Activated naive CD4-positive, alpha-beta T cell treated with anti-CD3 and anti-CD28 coated beads, Interleukin-2, amount 50 U/mL, for 24 hours (primary cell): ENCODE measurements at regions not wholly inside any gene's neighbourhood (a gene's known extent, or its start where the extent isn't known, plus 50 kb on each side); places are given as distances from the start of the nearest gene placed in this dataset.
A peak's percentile ranks its signal among the peaks of the same experiment; 100 is the strongest.

Experiments used
- H3K27ac Mint-ChIP-seq: one replicate; pipeline ENCODE4 v1.8.0; 2021; ENCODE audit warnings: mild to moderate bottlenecking, mixed read lengths
- H3K27me3 Mint-ChIP-seq: one replicate; pipeline ENCODE4 v1.8.0; 2021; ENCODE audit warnings: mixed read lengths
- H3K36me3 Mint-ChIP-seq: one replicate; pipeline ENCODE4 v1.8.0; 2021; ENCODE audit warnings: mixed read lengths
- H3K4me1 Mint-ChIP-seq: one replicate; pipeline ENCODE4 v1.8.0; 2021; ENCODE audit warnings: mixed read lengths
- H3K4me3 Mint-ChIP-seq: one replicate; pipeline ENCODE4 v1.8.0; 2021; ENCODE audit warnings: mild to moderate bottlenecking, mixed read lengths
- H3K9me3 Mint-ChIP-seq: one replicate; pipeline ENCODE4 v1.8.0; 2021; ENCODE audit warnings: mixed read lengths

DNA sequence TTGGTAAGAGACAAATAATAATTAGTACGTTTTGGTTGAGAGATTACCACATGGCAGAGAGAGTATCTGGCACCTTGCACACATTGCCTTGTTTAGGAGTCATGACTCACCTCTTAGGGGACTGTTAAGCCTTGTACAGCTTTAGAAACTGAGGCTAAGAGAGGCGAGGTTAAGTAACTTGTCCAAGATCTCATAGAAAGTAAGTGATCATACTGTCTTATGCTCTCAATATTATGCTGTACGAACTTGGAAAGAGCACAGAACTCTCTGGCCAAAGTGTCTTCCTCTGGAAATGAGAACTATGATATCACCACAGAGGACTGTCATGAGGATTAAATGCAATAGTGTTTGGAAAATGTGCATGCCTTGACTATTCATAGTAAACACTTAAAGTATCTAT, 249.0 kb downstream of the UTRN start:
- Mint-ChIP-seq H3K27ac (no peak overlapping the region), H3K36me3 (peaks cover 15% of the 10 kb centered on the region), H3K27me3 (no peaks in the 10 kb centered on the region), H3K4me1 (no peaks in the 10 kb centered on the region), H3K4me3 (no peak overlapping the region), H3K9me3 (no peaks in the 10 kb centered on the region)

DNA sequence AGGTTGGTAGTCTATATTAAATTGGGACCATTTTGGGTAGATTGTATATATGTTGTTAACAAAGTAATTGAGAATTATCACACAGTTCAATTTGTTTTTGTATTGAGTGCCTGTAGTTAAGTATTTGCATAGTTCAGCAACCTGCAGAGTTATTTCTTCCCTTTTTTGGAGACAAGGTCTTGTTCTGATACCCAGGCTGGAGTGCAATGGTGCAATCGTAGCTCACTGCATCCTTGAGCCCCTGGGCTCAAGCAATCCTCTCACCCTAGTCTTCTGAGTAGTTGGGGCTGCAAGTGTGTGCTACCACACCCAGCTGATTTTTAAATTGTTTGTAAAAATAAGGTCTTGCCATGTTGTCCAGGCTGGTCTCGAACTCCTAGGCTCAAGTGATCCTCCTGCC, 250.5 kb downstream of the UTRN start:
- H3K36me3 Mint-ChIP-seq = peaks cover 16% of the 10 kb centered on the region
- H3K4me1 Mint-ChIP-seq = no peaks in the 10 kb centered on the region
- H3K9me3 Mint-ChIP-seq = no peaks in the 10 kb centered on the region
- no peak overlapping the region for H3K27ac Mint-ChIP-seq
- H3K27me3 Mint-ChIP-seq = no peaks in the 10 kb centered on the region
- H3K4me3 Mint-ChIP-seq = no peak overlapping the region

- no peak overlapping the region for H3K27ac Mint-ChIP-seq
- H3K27me3 Mint-ChIP-seq = no peaks in the 10 kb centered on the region
- peaks cover 16% of the 10 kb centered on the region for H3K36me3 Mint-ChIP-seq
- no peak overlapping the region for H3K4me3 Mint-ChIP-seq
- H3K9me3 Mint-ChIP-seq = no peaks in the 10 kb centered on the region
- no peaks in the 10 kb centered on the region for H3K4me1 Mint-ChIP-seq
These were observed 250.9 kb downstream of the UTRN start for GRCh38 chr6:144536079-144536478.

DNA sequence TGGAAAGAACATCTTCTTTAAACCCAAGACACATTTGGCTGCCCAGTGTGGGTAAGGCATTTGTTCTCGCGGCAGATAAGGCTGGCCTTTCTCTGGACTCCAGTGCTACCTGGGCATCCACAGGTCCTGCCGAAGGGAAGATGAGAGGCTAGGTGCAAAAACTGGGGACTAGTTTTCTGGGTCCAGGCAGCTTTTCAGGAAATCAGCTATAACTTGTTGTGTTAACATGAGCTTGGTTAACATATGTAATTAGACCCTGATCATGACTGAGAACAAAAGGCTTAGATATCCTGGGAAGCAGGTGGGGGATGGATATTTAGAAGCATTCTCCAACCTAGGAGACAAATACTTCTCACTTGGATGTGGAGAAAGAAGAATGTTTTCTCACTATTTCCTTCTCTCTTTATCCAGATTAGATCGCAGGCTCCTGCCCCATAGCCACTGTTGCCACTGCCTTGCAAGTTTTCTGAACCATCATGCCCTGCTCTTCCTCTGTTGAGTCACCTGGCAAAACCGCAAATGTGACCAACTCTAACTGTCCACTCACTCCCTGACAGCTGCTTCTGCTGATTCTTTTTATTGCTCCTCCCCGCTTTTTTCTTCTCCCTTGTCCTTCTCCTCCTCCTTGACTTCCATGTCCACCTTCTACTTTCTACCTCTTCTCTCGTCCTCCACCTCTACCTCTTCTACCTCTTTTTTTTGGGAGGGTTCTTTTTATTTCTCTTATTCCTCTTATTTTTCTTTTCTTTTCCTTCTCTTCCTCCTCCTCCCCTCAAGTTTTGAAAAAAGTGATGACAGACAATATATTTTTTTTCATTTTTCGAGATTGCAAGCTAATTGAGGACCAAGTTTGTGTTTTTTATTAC, 258.1 kb downstream of the UTRN start:
- H3K27me3 Mint-ChIP-seq = no peaks in the 10 kb centered on the region
- no peak overlapping the region for H3K27ac Mint-ChIP-seq
- H3K9me3 Mint-ChIP-seq = no peaks in the 10 kb centered on the region
- no peak overlapping the region for H3K4me3 Mint-ChIP-seq
- H3K36me3 Mint-ChIP-seq = peaks cover 30% of the 10 kb centered on the region
- no peaks in the 10 kb centered on the region for H3K4me1 Mint-ChIP-seq

- Mint-ChIP-seq H3K9me3 (no peaks in the 10 kb centered on the region), H3K27me3 (no peaks in the 10 kb centered on the region), H3K4me3 (no peak overlapping the region), H3K27ac (peak overlapping the region; percentile 5), H3K4me1 (no peaks in the 10 kb centered on the region), H3K36me3 (peaks cover 35% of the 10 kb centered on the region)
These were observed 259.2 kb downstream of the UTRN start for GRCh38 chr6:144544266-144544830.

DNA sequence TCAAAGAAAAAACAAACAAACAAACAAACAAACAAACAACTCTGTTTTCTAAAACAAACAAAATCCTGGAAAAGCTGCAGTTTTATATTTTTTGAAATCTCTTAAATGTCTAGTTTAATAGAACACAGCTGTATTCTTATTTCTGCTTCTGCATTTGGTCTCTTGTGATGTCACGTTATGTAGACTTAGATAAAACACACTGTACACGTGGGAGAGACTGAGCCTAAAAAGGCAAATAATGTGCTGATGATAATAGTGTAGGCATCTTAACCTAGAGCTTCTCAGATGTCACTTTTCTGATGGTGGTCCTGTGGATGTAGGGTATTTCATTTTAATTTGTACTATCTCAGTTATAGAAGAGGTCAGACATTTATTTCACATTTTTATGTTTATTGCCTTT, 261.7 kb downstream of the UTRN start:
- no peaks in the 10 kb centered on the region for H3K4me1 Mint-ChIP-seq
- no peak overlapping the region for H3K27ac Mint-ChIP-seq
- H3K9me3 Mint-ChIP-seq = no peaks in the 10 kb centered on the region
- no peak overlapping the region for H3K4me3 Mint-ChIP-seq
- peaks cover 37% of the 10 kb centered on the region for H3K36me3 Mint-ChIP-seq
- no peaks in the 10 kb centered on the region for H3K27me3 Mint-ChIP-seq

GRCh38 chr6:144547409-144547808, 262.3 kb downstream of the UTRN start:
- Mint-ChIP-seq H3K4me3 (no peak overlapping the region), H3K9me3 (no peaks in the 10 kb centered on the region), H3K27me3 (no peaks in the 10 kb centered on the region), H3K4me1 (no peaks in the 10 kb centered on the region), H3K36me3 (peaks cover 40% of the 10 kb centered on the region), H3K27ac (no peak overlapping the region)

- Mint-ChIP-seq H3K9me3 (no peaks in the 10 kb centered on the region), H3K27ac (no peak overlapping the region), H3K4me3 (no peak overlapping the region), H3K4me1 (no peaks in the 10 kb centered on the region), H3K27me3 (no peaks in the 10 kb centered on the region), H3K36me3 (peaks cover 41% of the 10 kb centered on the region)
These were observed 263.4 kb downstream of the UTRN start for GRCh38 chr6:144548536-144548935.

GRCh38 chr6:144549837-144550747, 265.0 kb downstream of the UTRN start:
- H3K4me3 Mint-ChIP-seq = no peak overlapping the region
- H3K4me1 Mint-ChIP-seq = peaks cover 1% of the 10 kb centered on the region
- H3K27ac Mint-ChIP-seq = no peak overlapping the region
- H3K36me3 Mint-ChIP-seq = peaks cover 39% of the 10 kb centered on the region
- no peaks in the 10 kb centered on the region for H3K27me3 Mint-ChIP-seq
- no peaks in the 10 kb centered on the region for H3K9me3 Mint-ChIP-seq

DNA sequence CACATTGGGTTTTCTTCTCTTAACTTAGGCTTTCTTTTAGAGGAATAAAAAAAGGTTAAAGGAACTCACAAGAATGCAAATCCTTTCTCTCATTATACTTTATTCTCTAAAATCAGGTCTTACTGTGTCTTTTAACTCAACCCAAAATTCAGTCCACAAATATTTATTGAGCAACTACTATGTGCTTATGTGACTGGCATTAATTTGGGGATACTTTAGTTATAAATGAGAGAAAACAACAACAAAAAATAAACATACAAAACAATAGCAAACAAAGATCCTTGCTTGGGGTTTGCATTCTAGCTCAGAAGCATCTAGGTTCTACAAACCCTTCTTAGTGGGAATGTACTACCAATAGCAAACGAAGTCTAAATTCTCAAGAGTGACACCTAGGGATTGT, 266.2 kb downstream of the UTRN start:
- H3K27me3 Mint-ChIP-seq = no peaks in the 10 kb centered on the region
- peaks cover 4% of the 10 kb centered on the region for H3K4me1 Mint-ChIP-seq
- no peak overlapping the region for H3K4me3 Mint-ChIP-seq
- H3K36me3 Mint-ChIP-seq = peaks cover 36% of the 10 kb centered on the region
- no peaks in the 10 kb centered on the region for H3K9me3 Mint-ChIP-seq
- H3K27ac Mint-ChIP-seq = no peak overlapping the region

- Mint-ChIP-seq H3K27me3 (no peaks in the 10 kb centered on the region), H3K27ac (peak overlapping the region; percentile 57), H3K4me3 (no peak overlapping the region), H3K4me1 (peaks cover 28% of the 10 kb centered on the region), H3K9me3 (no peaks in the 10 kb centered on the region), H3K36me3 (peaks cover 23% of the 10 kb centered on the region)
These were observed 269.9 kb downstream of the UTRN start for GRCh38 chr6:144555066-144555465.

DNA sequence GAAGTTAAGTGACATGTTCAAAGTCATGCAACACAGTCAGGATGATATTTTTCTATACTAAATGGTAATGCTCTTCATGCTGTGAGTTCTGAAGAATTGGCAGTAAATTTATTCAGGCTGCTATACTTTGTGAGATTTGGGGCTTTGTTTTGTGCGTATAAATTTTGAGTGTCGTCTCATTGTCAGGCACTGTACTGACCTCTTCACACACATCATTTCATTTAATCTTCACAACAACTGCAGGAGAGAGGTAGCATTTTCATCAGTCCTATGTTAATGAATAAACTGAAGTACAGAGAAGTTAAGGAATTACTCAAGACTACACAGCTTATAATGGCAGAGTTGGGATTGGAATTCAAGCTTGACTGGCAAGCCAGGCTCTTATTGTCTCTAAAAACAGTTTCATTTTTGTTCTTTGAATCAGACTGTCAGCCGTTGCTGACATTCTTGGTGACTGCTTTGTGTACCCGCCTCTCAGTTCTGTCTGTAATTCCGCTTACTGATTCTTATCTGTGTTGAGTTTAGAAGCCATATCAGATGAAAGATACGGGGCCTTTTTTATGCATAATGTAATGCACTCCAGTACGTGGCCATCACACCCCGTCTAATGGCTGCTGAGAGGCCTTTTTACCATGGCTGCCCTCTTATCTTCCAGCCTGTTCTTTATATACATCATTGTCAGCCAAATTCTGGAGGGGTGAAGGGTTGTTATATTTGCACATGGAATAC, 274.9 kb downstream of the UTRN start:
- peaks cover 10% of the 10 kb centered on the region for H3K36me3 Mint-ChIP-seq
- peak overlapping the region; percentile 76 for H3K4me3 Mint-ChIP-seq
- H3K27ac Mint-ChIP-seq = peak overlapping the region; percentile 94
- H3K9me3 Mint-ChIP-seq = no peaks in the 10 kb centered on the region
- H3K4me1 Mint-ChIP-seq = peaks cover 39% of the 10 kb centered on the region
- H3K27me3 Mint-ChIP-seq = no peaks in the 10 kb centered on the region

- Mint-ChIP-seq H3K4me1 (peaks cover 37% of the 10 kb centered on the region), H3K9me3 (no peaks in the 10 kb centered on the region), H3K27ac (no peak overlapping the region), H3K27me3 (no peaks in the 10 kb centered on the region), H3K36me3 (peaks cover 4% of the 10 kb centered on the region), H3K4me3 (no peak overlapping the region)
These were observed 276.4 kb downstream of the UTRN start for GRCh38 chr6:144561455-144562043.

GRCh38 chr6:144564202-144564601, 279.1 kb downstream of the UTRN start:
- H3K27me3 Mint-ChIP-seq = no peaks in the 10 kb centered on the region
- peaks cover 21% of the 10 kb centered on the region for H3K4me1 Mint-ChIP-seq
- H3K4me3 Mint-ChIP-seq = no peak overlapping the region
- no peaks in the 10 kb centered on the region for H3K9me3 Mint-ChIP-seq
- H3K36me3 Mint-ChIP-seq = peaks cover 3% of the 10 kb centered on the region
- no peak overlapping the region for H3K27ac Mint-ChIP-seq
